DOHH2 (cell line): ENCODE measurements at regions not wholly inside any gene's neighbourhood (a gene's known extent, or its start where the extent isn't known, plus 50 kb on each side); places are given as distances from the start of the nearest gene placed in this dataset.

Experiments used
- H3F3A ChIP-seq: fragments of 200-600 bp; sonication (generic), shearing (Covaris generic); 2 replicates; pipeline ENCODE4 v1.6.0; 2016; ENCODE audit warnings: antibody characterized with exemption, mild to moderate bottlenecking; ENCODE audit not compliant: control insufficient read depth, insufficient read depth
- H3K27ac ChIP-seq: fragments of 200-600 bp; sonication (generic); 2 replicates; pipeline ENCODE4 v1.5.1; 2014; ENCODE audit warnings: low read depth, mild to moderate bottlenecking, low read length, moderate library complexity
- H3K27me3 ChIP-seq: fragments of 200-600 bp; sonication (generic); 2 replicates; pipeline ENCODE4 v1.6.1; 2014; ENCODE audit warnings: mild to moderate bottlenecking, low read length, mixed read lengths; ENCODE audit not compliant: control insufficient read depth
- H3K36me3 ChIP-seq: fragments of 200-600 bp; sonication (generic); 2 replicates; pipeline ENCODE4 v1.6.1; 2014; ENCODE audit warnings: mild to moderate bottlenecking, low read length, moderate library complexity, mixed read lengths; ENCODE audit not compliant: control insufficient read depth
- H3K4me1 ChIP-seq: fragments of 200-600 bp; sonication (generic); 2 replicates; pipeline ENCODE4 v1.6.1; 2014; ENCODE audit warnings: mild to moderate bottlenecking, low read length, mixed read lengths; ENCODE audit not compliant: control insufficient read depth
- H3K4me2 ChIP-seq: fragments of 200-600 bp; sonication (generic); 2 replicates; pipeline ENCODE4 v1.6.0; 2014; ENCODE audit warnings: mild to moderate bottlenecking, low read length, moderate library complexity
- H3K4me3 ChIP-seq: fragments of 200-600 bp; sonication (generic); 2 replicates; pipeline ENCODE4 v1.5.1; 2014; ENCODE audit warnings: mild to moderate bottlenecking, low read length, mixed read lengths
- H3K79me2 ChIP-seq: fragments of 200-600 bp; sonication (generic); 2 replicates; pipeline ENCODE4 v1.6.1; 2014; ENCODE audit warnings: mild to moderate bottlenecking, low read length, mixed read lengths; ENCODE audit not compliant: control insufficient read depth
- H3K9me2 ChIP-seq: fragments of 200-600 bp; sonication (generic); replicated peaks from 2 replicates; pipeline ENCODE4 v1.6.1; 2014; ENCODE audit warnings: mild to moderate bottlenecking, low read length, mixed read lengths; ENCODE audit not compliant: control insufficient read depth
- H3K9me3 ChIP-seq: fragments of 200-600 bp; sonication (generic); 2 replicates; pipeline ENCODE4 v1.6.1; 2014; ENCODE audit warnings: antibody characterized with exemption, low read length, mixed read lengths; ENCODE audit not compliant: control insufficient read depth, insufficient read depth
- H4K20me1 ChIP-seq: fragments of 200-600 bp; sonication (generic); 2 replicates; pipeline ENCODE4 v1.6.0; 2014; ENCODE audit warnings: low read depth, mild to moderate bottlenecking, antibody characterized with exemption, low read length, moderate library complexity; ENCODE audit not compliant: control insufficient read depth, insufficient read depth
- CTCF ChIP-seq: fragments of 200-600 bp; sonication (generic); IDR thresholded peaks from one replicate; pipeline ENCODE4 v1.5.1; 2014; ENCODE audit warnings: antibody characterized with exemption, mild to moderate bottlenecking, low read depth, low read length; ENCODE audit not compliant: poor library complexity, severe bottlenecking
- EZH2phosphoT487 ChIP-seq: fragments of 200-600 bp; sonication (generic); IDR thresholded peaks from 2 replicates; pipeline ENCODE4 v1.6.1; 2017; ENCODE audit warnings: borderline replicate concordance, mild to moderate bottlenecking, antibody characterized with exemption, low read length, moderate library complexity, mixed read lengths

- Histone ChIP-seq H3K36me3 (no peaks in the 10 kb centered on the region), H3K79me2 (no peaks in the 10 kb centered on the region), H3K4me3 (no peak overlapping the region), H3K27me3 (no peaks in the 10 kb centered on the region), H3K9me2 (no peaks in the 10 kb centered on the region), H3K9me3 (no peaks in the 10 kb centered on the region), H4K20me1 (no peaks in the 10 kb centered on the region), H3K27ac (no peak overlapping the region), H3F3A (no peaks in the 10 kb centered on the region), H3K4me2 (no peak overlapping the region), H3K4me1 (no peaks in the 10 kb centered on the region)
- TF ChIP-seq EZH2phosphoT487: no peak
- TF ChIP-seq CTCF: no peak
These were observed 105.4 kb upstream of the PRR20G start for GRCh38 chr3:127393131-127393820.

DNA sequence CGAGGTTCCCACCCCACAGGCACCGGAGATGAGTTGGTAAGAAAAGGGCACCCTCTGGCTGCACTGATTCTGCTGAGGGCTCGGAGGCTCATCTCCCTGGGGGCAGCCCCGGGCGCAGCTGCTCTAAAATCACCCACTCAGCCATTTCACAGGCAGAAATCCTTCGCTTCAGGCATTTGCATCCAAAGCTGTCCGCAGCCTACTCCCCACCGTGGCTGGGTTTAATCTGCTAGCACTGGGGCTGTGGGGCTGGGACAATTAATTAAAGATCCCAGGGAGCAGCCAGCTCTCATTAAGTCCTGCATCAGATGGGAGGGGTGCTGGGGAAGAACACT, 104.3 kb upstream of the PRR20G start:
- Histone ChIP-seq H3K36me3 (no peaks in the 10 kb centered on the region), H3K79me2 (no peaks in the 10 kb centered on the region), H3K9me2 (no peaks in the 10 kb centered on the region), H3K4me1 (no peaks in the 10 kb centered on the region), H3K4me3 (no peak overlapping the region), H3K27me3 (no peaks in the 10 kb centered on the region), H4K20me1 (no peaks in the 10 kb centered on the region), H3K27ac (no peak overlapping the region), H3K4me2 (no peak overlapping the region), H3F3A (no peaks in the 10 kb centered on the region), H3K9me3 (no peaks in the 10 kb centered on the region)
- TF ChIP-seq EZH2phosphoT487: no peak
- no peak for TF ChIP-seq CTCF

DNA sequence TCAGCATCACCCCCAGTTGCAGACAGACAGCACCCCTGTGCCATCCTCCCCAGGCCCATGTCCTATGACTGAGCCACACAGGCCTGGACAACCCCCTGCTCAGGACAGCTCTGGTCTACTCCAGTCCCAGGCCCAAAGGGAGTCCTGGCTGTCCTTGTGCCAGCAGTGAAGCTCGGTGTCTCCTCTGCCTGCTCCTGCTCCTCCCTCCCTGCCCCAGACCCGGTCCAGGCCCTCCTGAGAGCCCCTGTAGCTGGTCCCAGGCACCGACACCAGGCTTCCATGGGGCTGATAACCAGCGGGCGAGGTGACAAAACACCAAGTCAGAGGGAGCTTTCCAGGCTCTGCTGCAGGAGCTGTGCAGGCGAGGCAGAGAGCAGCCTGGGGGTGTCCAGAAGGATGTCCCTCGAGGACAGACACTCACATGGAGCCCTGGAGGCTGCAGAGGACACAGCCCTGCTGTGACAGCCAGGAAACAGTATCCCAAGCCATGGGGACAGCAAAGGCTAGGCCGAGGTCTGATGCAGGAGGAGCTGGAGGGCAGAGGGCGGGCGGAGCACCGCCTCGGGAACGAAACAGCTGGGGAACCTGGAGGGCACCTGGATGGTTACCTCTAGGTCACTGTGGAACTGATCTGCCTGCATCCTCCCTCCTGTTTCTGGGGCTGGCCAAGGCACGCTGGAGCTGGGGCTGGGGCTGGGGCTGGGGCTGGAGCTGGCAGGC, 103.8 kb upstream of the PRR20G start:
- Histone ChIP-seq H4K20me1 (no peaks in the 10 kb centered on the region), H3F3A (no peaks in the 10 kb centered on the region), H3K9me2 (no peaks in the 10 kb centered on the region), H3K27ac (no peak overlapping the region), H3K27me3 (no peaks in the 10 kb centered on the region), H3K79me2 (no peaks in the 10 kb centered on the region), H3K36me3 (no peaks in the 10 kb centered on the region), H3K4me3 (no peak overlapping the region), H3K4me1 (no peaks in the 10 kb centered on the region), H3K9me3 (no peaks in the 10 kb centered on the region), H3K4me2 (no peak overlapping the region)
- no peak for TF ChIP-seq CTCF
- TF ChIP-seq EZH2phosphoT487: no peak
